SU-DHL-6 (cell line): ENCODE measurements at regions not wholly inside any gene's neighbourhood (a gene's known extent, or its start where the extent isn't known, plus 50 kb on each side); places are given as distances from the start of the nearest gene placed in this dataset.

Experiments used
- EZH2phosphoT487 ChIP-seq: fragments of 200-600 bp; sonication (generic), shearing (Covaris generic); conservative IDR thresholded peaks from 2 replicates; pipeline ENCODE4 v1.6.1; 2018; ENCODE audit warnings: mild to moderate bottlenecking, antibody characterized with exemption, low read length, moderate library complexity, mixed read lengths
- TF ChIP-seq, protein P1 (sequence below): fragments of 200-600 bp; sonication (generic); IDR thresholded peaks from one replicate; pipeline ENCODE4 v1.5.1; 2017; ENCODE audit warnings: antibody characterized with exemption, mild to moderate bottlenecking, low read length, moderate library complexity; ENCODE audit not compliant: insufficient read depth, poor library complexity, severe bottlenecking

DNA sequence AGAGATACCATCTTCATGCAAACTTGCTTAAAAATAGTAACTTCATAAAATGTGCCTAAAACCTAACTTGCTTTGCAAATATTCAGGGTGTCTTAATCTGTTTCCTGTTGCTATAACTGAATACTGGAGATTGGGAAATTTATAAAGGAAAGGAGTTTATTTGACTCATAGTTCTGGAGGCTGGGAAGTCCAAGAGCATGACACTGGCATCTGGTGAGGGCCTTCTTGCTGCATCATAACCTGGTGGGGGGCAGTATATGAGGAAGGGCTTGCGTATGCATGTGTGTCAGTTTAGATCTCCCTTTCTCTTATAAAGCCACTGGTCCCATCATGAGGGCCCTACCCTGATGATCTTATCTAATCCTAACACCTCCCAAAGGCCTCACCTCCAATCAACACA lies 166.5 kb downstream of the LPIN1 start:
- TF ChIP-seq, protein P1, sequence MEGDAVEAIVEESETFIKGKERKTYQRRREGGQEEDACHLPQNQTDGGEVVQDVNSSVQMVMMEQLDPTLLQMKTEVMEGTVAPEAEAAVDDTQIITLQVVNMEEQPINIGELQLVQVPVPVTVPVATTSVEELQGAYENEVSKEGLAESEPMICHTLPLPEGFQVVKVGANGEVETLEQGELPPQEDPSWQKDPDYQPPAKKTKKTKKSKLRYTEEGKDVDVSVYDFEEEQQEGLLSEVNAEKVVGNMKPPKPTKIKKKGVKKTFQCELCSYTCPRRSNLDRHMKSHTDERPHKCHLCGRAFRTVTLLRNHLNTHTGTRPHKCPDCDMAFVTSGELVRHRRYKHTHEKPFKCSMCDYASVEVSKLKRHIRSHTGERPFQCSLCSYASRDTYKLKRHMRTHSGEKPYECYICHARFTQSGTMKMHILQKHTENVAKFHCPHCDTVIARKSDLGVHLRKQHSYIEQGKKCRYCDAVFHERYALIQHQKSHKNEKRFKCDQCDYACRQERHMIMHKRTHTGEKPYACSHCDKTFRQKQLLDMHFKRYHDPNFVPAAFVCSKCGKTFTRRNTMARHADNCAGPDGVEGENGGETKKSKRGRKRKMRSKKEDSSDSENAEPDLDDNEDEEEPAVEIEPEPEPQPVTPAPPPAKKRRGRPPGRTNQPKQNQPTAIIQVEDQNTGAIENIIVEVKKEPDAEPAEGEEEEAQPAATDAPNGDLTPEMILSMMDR: no peak
- no peak for TF ChIP-seq EZH2phosphoT487
